Sciatic nerve (tissue), 2 donors: ENCODE measurements at regions not wholly inside any gene's neighbourhood (a gene's known extent, or its start where the extent isn't known, plus 50 kb on each side); places are given as distances from the start of the nearest gene placed in this dataset.
A peak's percentile ranks its signal among the peaks of the same experiment; 100 is the strongest.

Source experiments
- ATAC-seq: fragments of 200-7000 bp; cut with Tn5 transposase; one replicate; pipeline ENCODE4 v1.9.1; 2020; ENCODE audit warnings: mild to moderate bottlenecking, moderate library complexity
- DNase-seq: peaks from one replicate; pipeline ENCODE4 v3.0.0-alpha.2; 2020; ENCODE audit warnings: low spot score
- intact Hi-C: fragments of 100-400 bp; cut with DNase I; formaldehyde crosslinking; loops from one replicate; pipeline ENCODE4 v1.14.2; 2022
- donor health status: DM: no; HTN: no; CAD: no.
- donor health status: DM: no; HTN: no; CAD: no.

- DNase-seq: no peak
- peak; percentile 24 for ATAC-seq
- intact Hi-C loops: no loop called here
Observed at GRCh38 chr15:46146002-46146401, 511.2 kb downstream of the SQOR start.

GRCh38 chr15:46146915-46147314, 512.1 kb downstream of the SQOR start:
- DNase-seq (no peak), ATAC-seq (no peak)
- intact Hi-C loops: no loop called here

- intact Hi-C loops: no loop called here
Observed at GRCh38 chr15:46151786-46152185, 517.0 kb downstream of the SQOR start.

GRCh38 chr15:46166750-46167149, 531.9 kb downstream of the SQOR start:
- DNase-seq: no peak
- intact Hi-C loops: no loop called here
- ATAC-seq: no peak

More at GRCh38 chr15:46151786-46152185, 517.0 kb downstream of the SQOR start:
- DNase-seq (no peak), ATAC-seq (no peak)

- intact Hi-C loops: no loop called here
- no peak for ATAC-seq
- no peak for DNase-seq
Observed at GRCh38 chr15:46170326-46170725, 535.5 kb downstream of the SQOR start.

- intact Hi-C loops: no loop called here
- DNase-seq (no peak), ATAC-seq (no peak)
Observed at GRCh38 chr15:46174122-46174521, 539.3 kb downstream of the SQOR start.

- intact Hi-C loops: no loop called here
- DNase-seq (no peak), ATAC-seq (no peak)
Observed at GRCh38 chr15:46177219-46177618, 542.4 kb downstream of the SQOR start.

GRCh38 chr15:46178138-46178537, 543.3 kb downstream of the SQOR start:
- intact Hi-C loops: no loop called here
- DNase-seq: no peak
- no peak for ATAC-seq

GRCh38 chr15:46207341-46207740, 572.5 kb downstream of the SQOR start:
- DNase-seq (no peak), ATAC-seq (no peak)
- intact Hi-C loops: no loop called here

- intact Hi-C loops: no loop called here
- ATAC-seq: no peak
- no peak for DNase-seq
Observed at GRCh38 chr15:46213551-46213950, 578.7 kb downstream of the SQOR start.

GRCh38 chr15:46222826-46223225, 588.0 kb downstream of the SQOR start:
- no peak for ATAC-seq
- intact Hi-C loops: no loop called here
- no peak for DNase-seq

GRCh38 chr15:46229263-46229662, 594.4 kb downstream of the SQOR start:
- intact Hi-C loops: no loop called here
- ATAC-seq (no peak), DNase-seq (no peak)

GRCh38 chr15:46231786-46232185, 597.0 kb downstream of the SQOR start:
- DNase-seq: no peak
- no peak for ATAC-seq
- intact Hi-C loops: no loop called here

- no peak for DNase-seq
- intact Hi-C loops: no loop called here
Observed at GRCh38 chr15:46232471-46232870, 597.6 kb downstream of the SQOR start.

GRCh38 chr15:46242935-46243334, 608.1 kb downstream of the SQOR start:
- no peak for ATAC-seq
- DNase-seq: no peak
- intact Hi-C loops: no loop called here

More at GRCh38 chr15:46232471-46232870, 597.6 kb downstream of the SQOR start:
- no peak for ATAC-seq

GRCh38 chr15:46251903-46252302, 617.1 kb downstream of the SQOR start:
- DNase-seq (no peak), ATAC-seq (no peak)
- intact Hi-C loops: no loop called here

GRCh38 chr15:46258056-46258455, 623.2 kb downstream of the SQOR start:
- intact Hi-C loops: no loop called here
- ATAC-seq (no peak), DNase-seq (no peak)

GRCh38 chr15:46260937-46261336, 626.1 kb downstream of the SQOR start:
- intact Hi-C loops: no loop called here
- DNase-seq (no peak), ATAC-seq (no peak)

- no peak for DNase-seq
- intact Hi-C loops: no loop called here
- ATAC-seq: no peak
Observed at GRCh38 chr15:46265664-46266347, 631.0 kb downstream of the SQOR start.

- ATAC-seq: no peak
- intact Hi-C loops: no loop called here
- DNase-seq: no peak
Observed at GRCh38 chr15:46266661-46267060, 631.8 kb downstream of the SQOR start.

- intact Hi-C loops: no loop called here
- no peak for ATAC-seq
- DNase-seq: no peak
Observed at GRCh38 chr15:46270481-46271147, 635.8 kb downstream of the SQOR start.
